Activated CD4-positive, alpha-beta T cell treated with anti-CD3 and anti-CD28 coated beads for 4 hours (primary cell): ENCODE measurements at regions not wholly inside any gene's neighbourhood (a gene's known extent, or its start where the extent isn't known, plus 50 kb on each side); places are given as distances from the start of the nearest gene placed in this dataset.

ENCODE experiments used
- DNase-seq, 2 donors: peaks; one replicate each; pipeline ENCODE4 v3.0.0-alpha.2; 2020

DNA sequence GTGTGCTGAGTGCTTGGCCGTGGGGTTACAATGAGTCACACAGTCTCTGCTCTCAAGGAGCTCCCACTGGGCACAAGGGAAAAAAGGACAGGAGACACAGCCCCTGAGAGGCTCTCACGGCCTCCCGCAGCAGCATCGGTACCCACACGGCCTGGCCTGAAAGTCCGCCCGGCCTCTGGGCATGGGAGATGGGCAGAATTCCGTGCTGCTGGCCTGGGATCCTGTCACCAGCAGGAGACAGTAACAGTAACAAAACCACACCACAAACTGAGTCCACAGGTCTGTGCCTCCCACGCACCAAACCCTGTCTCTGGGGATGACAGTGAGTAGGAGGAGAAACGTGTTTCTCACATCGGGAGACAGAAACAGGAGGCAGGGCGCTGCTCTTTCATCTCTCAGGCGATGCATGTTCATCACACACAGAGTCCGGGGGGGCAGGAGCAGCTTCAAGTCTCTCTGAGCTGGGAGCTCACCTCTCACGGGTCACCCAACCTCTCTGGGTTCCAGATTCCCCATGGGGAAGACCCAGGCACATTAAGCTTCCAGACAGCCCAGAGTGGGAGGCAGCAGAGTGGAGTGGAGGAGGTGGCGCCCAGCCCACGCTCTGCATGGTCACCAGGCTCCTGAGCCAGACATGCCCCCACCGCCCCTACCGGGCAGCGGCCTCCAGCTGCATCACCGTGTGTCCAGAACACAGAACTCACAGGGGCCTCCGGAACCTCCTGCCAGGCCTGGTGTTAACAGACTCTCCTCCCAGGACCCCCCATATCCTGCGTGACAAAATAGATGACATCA is 124.7 kb upstream of the VSTM2B start:
- no peak for DNase-seq

DNA sequence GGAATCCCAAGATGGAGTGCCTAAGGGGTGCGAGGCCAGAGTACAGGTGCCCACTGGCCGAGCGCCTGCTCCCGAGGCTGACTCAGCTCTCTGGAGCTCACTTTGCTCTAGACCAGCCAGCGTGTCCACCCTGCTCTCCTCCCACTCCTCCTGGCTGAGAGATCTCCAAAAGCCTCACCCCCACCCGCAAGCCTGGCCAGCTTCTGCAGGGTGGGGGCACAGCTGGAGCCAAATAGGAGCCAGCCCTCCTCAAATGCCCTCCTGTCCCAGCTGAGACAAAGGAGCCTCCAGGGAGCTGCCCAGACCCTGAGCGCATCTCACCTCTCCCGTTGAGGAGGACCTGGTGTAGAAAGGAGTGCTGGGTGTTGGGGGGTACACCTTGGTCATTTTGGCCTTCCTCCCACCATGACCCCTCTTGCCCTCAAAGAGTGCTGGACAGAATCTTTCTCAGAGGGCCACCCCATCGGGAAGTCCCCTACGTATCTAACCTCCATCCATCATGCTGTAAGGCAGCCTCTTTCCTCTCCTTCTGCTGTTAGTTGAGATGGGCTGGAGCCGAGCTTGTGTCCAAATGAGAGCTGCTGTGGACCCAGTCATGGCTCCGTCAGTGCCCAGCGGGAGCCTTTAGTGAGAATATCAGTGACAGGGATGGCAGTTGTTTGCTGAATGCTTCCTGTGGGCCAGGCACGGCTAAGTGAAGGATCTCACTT is 123.9 kb upstream of the VSTM2B start:
- DNase-seq, result no peak

DNA sequence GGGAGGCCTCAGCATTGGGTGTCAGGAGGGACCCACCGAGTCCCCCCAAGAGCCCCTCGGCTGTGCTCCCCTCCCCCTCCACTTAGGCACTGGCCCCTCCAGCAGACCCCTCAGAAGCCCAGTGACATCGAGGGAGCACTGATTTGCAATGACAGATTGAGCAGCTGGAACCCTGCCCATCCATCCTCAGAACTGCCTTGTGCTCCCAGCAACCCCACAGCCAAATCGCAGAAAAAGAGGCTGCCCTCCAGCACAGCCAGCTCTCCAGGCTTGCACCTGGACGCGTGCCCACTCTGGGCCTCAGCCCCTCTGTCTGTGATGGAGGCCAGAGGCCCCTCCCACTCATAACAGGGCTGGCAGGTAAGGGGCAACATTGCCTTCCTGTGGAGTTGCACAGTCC is 123.2 kb upstream of the VSTM2B start:
- no peak for DNase-seq

DNA sequence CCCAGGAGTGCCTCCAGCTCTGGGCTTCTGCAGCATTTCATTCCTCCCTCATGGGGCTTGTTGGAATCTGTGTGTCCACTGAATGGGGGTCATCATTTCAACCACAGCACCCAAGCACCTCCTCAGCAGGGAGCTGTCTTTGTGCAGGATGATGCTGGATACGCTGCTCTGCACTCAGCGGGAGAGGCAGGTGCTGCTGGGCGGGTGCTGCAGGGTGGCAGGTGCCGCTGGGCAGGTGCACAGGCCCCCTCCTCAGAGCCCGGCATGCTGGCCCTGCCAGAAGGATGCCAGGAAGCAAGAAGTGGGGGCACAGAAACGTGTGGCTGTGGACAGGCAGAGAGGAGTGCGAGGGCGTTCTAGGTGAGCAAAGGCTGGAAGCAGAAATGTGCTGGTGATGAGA is 121.8 kb upstream of the VSTM2B start:
- no peak for DNase-seq

DNA sequence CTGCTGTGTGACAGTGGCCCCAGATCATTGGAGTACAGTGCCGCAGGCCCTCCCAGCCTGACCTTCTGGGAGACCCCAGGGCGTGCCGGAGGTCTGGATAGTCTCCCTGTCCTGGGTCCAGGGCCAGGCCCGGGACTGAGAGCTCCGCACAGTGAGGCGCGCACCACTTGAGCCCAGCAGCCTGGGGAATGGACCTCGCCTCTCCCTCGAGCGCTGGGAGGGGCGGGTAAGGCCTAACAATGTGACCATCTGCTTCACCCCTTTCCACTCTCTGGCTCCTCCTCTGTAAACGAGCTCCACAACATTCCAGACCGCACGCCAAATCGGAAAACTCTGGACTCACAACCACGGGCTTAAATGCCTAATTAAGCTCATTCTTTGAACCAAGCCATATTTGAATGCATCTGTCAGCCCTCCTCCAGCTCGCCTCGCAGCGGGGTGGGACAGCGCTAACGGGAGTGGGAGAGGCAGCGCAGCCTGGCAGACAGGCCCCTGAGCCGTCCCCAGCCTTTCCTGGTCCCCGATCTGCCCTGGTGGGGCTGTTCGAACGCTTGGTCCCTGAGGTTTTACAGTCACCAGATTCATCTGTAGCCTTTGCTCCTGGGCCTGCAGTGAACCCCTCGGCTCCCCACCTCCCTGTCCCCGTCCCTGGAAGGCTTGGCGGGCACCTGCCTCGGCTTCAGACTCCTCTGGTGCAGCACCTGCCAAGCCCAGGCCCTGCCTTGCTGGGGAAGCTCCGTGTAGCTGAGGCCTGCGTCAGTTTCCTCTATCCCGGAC is 120.7 kb upstream of the VSTM2B start:
- DNase-seq, result no peak

DNA sequence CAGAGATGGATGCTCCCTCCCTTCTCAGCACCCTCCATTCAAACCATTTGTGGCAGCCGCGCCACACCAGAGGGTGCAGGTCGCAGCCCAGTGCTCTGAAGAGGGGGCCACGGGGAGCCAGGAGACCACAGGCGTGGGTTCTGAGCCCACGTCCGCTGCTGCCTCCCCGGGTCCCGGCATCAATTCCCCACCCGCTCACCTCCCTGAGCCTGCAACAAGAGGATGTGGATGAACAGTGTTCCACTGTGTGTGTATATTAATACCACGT is 120.1 kb upstream of the VSTM2B start:
- DNase-seq, result no peak

DNA sequence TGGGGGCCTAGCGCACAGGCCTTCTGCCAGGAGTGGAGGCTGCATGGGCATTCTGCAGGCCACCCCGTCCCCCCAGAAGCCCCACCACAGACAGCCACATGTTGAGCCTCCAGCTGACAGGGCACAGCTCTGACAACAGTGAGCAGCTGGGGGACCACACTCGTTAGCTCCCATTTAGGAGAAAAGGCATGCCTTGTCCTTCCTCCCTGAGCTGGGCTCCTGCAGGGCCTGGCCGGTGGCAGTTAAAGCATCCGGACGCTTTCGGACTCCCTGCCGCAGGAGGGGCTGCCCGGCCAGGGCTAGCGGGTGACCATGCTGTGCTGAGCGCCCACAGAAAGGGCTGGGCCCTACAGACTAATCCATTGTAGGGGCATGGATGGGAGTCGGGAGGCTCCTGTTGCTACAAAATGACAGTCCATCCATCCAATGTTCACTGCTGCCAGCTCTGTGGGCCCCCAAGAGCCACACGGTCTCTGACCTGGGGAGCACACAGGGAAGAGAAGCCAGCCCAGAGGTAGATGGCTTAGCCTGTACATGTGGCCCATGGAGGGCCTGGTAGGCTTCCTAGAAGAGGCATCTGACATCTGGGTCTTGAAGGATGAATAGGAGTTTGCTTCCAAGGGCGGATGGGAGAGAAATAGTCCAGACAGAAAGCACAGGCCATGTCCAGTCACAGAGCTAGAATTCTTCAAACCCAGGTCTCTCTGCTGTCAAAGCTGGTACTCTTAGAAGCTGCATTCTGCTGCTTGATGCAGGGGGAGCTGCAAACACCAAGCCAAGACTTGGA is 116.5 kb upstream of the VSTM2B start:
- DNase-seq, result no peak

DNA sequence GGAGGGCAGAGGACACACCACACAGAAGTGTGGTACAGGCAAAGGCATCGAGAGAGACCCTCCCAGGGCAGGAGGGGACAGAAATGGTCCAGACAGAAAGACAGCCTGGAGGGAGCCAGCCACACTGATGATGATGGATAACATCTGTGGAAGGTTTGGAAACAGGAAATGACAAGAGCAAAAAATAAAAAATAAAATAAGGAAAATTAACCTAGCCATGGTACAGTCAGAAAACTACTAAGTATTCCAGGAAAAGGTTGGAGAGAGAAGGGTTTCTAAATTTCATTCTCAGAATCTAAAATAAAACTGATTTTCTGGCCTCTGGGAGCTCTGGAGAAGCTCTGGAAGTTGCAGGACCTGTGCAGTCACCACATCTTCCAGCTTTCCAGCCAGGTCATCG is 115.2 kb upstream of the VSTM2B start:
- DNase-seq, result no peak

DNA sequence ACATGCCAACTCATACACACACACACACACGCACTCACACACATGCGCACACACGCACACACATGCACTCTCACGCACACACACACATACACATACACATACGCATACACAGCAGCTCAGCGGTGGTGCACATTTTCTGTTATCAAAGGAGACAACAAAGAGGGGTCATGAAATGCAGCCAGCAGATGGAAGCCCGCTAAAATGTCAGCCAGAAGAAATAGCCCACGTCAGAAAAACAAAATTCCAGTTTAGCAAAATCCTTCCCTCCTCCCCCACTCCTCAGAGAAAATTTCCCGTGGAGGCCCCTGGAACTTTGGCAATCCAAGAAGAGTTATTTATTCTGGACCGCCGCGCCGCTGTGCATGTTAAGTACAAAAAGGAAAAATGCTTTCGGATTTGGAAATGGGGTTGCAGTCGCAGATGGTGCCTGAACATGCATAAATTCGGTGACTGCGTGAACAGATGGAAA is 114.6 kb upstream of the VSTM2B start:
- no peak for DNase-seq

DNA sequence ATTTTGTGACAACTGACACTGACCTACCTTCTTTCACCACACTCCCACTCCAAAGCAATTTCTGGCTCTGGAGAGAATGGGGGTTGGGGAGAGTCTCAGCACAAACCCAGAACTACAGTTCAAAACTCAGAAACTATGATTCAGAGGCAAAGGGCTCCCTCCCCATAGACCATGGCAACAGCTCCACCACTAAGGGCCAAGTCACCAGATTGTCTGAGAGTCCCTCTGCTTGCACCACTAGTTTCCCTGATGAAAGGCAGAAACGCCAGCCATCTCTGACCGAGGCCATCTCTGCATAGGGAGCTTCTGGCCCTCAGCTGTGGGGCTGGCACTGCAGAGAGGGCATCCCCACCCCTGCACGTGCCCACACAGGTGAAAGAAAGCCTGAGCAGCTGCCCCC is 112.4 kb upstream of the VSTM2B start:
- no peak for DNase-seq

DNA sequence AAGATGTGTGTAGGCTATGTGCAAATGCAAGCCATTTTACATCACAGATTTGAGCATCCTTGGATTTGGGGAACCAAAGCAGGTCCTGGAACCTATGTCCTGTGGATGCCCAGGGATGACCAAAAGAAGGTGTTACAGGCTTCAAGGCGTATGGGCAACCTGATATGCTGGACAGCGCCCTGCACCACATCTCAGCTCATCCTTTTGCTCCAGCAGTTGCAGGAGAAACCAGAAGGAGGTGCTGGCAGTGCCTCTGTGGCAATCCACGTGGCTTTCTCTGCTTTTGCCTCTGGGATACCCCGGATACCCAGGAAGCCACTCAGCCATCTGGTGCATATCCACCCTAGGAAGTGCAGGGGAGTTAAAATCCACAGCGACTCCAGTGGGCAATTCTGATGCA is 110.3 kb upstream of the VSTM2B start:
- no peak for DNase-seq

DNA sequence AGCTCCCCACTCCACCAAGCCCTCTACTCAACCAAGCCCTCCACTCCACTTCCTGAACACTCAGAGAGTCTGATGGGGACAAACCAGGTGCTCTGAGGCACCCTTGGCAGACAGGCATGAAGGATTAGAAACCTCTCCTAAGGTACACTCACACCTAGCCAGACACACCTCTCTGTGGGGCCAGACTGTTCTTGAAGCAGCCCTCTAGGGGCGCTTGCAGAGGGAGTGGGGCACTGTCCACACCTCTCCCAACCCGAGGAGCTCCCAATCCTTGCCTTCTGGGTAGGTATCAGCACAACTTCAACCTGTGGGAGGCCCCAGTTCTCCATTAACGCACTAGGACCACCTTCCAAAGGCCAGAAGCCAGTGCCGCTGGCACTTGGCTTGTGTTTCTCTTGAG is 108.7 kb upstream of the VSTM2B start:
- DNase-seq, result no peak

DNA sequence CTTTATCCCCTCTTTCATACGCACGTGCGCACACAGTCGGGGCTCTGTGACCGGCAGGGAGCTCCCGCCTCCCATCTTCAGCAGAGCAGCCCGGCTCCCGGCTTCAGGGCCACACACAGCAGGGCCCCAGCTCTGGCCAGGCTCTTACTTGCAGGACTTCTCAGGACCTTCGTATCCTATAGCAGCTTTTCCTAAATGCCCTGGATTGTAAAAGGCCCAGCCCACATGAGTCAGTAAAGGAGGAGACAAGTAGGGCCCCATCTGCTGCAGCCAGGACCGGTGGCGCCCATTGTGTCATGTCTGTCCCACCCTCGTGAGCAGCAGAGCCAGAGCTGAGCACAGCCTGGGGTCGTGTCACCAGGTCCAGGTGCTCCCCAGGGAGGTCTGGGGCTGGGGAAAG is 107.6 kb upstream of the VSTM2B start:
- DNase-seq, result no peak

DNA sequence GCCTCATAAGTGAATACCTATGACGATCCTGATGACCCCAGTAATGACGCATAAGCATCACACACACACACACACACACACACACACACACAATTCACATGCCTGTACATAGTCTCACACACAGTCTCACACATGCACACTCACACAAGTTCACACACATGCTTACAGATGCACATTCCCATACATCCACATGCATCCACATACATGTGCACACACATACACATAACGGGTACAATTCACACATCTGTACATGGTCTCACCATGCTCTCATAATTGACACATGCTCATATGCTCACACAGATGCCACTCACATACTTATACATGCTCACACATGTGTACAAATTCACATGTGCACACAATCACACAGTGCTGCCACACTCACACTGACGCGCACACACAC is 105.7 kb upstream of the VSTM2B start:
- no peak for DNase-seq

DNA sequence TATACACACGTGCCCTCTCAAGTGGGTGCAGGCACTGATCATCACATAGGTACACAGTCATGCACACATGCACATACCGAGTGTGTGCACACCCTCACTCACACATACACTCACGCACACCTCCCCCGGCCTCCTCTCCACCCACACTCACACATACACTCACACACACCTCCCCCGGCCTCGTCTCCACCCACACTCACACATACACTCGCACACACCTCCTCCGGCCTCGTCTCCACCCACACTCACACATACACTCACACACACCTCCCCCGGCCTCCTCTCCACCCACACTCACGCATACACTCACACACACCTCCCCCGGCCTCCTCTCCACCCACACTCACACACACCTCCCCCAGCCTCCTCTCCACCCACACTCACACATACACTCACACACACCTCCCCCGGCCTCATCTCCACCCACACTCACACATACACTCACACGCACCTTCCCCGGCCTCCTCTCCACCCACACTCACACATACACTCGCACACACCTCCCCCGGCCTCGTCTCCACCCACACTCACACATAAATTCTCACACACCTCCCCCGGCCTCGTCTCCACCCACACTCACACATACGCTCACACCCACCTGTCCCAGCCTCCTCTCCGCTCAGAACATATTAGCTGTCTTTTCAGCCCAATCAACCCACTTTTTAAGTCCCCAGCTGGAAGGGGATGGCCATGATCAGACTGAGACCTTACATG is 105.2 kb upstream of the VSTM2B start:
- DNase-seq, result no peak

DNA sequence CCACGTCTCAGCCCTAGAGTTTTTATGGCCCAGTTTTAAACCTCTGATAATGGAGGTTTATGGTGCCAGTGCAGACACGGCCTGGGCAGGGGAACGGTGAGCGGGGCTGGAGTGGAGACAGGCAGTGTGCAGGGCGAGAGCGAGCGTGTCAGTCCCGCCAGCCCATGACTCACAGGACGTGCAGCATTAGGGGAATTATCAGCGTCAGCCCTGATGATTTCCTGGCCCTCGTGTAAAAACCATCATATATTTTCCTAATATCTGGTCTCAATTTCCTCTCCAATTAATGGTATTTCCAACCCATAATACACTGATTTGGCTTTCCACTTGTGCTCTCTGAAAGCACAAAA is 104.6 kb upstream of the VSTM2B start:
- DNase-seq, result no peak

DNA sequence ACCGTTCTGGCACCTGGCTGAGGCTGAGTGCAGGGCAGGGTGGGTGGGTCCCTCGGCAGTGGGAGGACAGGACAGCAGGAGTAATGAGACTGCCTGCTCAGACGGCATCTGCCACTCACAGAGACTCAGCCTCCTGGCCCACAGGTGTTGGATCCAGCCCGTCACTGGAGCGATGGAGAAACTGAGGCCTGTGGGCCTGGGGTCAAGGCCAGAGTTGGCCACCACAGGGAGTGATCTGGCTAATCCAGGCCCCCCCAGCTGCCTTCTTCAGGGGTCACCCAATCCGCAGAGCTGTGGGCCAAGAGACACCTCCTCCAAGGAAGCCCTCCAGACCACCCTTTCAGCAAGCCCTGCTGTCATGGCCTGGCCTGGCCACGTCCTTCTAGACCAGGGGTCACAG is 103.7 kb upstream of the VSTM2B start:
- DNase-seq, result no peak

DNA sequence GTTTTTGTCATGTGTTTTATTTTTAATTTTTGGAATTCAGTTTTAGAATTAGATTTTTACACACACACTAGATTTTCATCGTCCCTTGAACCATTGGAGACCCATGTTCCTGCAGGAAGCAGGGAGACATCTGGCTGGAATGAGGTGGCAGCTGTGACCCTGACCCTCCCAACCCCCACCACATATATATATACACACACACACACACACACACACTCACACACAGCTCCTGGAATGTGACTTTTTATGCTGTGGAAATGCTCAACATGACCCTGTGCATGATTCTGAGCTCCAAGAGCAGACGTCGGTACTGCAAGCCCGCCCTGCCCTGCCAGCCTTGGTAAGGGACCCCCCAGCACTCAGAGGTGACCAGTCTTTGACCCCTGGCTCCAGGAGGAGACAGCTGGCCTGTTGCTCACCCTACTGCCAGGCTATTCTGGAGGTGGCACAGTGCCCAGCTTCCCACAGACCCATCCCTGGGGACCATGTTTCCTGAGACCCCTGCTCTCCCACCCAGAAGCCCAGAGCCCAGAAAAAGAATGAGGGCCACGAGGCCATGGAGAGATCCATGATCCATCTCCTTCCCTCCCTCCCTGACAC is 103.2 kb upstream of the VSTM2B start:
- DNase-seq, result no peak

DNA sequence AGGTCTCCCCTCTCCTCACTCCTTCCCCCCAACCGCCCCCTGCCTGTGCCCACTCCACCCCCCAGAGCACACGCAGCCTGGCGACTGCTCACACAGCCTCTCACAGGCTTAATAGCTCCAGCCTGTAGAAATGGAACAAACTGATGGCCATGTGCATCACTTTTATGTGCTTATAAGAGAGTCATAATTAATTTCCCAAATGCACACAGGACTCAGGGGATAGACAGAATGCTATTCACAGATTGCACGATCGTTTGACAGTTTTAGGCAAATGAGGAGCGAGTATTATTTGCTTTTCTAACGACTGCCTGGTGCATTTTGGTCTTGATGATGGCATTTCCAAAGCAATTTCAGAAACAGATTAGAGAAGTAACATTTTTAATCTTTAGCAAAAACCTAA is 97.7 kb upstream of the VSTM2B start:
- DNase-seq, result no peak

DNA sequence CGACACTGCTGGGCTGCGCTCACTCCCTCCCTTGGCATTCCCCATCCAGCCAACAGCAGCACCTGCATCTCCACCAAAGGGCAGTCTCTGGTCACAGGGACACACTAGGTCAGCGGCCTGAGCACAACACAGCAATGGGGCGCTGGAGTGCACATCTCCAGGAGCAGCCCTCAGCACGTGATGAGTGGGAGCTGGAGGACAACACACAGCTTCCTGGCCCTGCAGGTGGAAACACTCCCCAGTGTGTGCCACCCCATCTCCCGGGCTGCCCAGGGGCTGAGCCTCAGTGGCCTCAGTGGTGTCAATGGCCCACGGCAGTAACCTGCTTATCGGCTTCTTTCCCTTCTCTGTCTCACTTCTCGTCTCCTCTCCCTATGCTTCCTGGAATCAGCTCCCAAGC is 96.8 kb upstream of the VSTM2B start:
- no peak for DNase-seq

DNA sequence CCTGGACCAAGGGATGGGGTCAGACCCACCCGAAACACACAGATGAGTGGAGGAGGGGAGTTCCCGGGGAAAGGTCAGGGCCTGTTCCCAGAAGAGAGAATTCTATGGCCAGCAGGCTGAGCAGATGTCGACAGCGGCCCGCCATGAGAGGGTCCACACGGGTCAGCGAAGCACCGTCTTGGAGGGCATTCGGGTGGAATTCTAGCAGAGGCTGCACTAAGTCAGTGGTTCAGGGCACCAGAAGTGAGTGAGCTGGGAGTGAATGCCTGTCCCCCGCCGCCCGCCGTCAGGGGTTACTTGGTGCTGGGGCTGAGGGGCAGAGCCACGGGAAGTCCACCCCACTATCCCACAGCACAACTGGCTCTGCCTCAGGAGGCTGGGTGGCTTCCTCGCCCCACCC is 96.2 kb upstream of the VSTM2B start:
- DNase-seq, result no peak

DNA sequence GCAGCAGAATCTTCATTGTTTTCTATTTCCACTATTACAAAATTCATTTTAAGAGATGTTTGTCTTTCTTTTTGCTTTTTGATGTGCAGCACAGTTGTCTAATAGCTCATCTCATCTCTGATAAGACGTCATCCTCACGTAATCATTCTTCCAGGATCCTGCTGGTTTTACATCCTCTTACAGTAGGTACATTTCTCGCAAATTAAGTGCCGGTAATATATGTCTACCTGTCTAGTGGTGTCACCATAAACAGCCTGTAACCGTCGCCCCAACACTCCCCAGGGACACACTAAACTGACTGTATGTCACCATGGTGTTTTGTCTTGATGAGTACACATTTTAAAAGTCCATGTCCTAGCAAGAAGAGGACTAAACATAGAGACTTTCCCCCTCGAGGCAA is 94.5 kb upstream of the VSTM2B start:
- DNase-seq, result no peak
